ENCODE measurements at regions not wholly inside any gene's neighbourhood (a gene's known extent, or its start where the extent isn't known, plus 50 kb on each side); places are given as distances from the start of the nearest gene placed in this dataset.

DNA sequence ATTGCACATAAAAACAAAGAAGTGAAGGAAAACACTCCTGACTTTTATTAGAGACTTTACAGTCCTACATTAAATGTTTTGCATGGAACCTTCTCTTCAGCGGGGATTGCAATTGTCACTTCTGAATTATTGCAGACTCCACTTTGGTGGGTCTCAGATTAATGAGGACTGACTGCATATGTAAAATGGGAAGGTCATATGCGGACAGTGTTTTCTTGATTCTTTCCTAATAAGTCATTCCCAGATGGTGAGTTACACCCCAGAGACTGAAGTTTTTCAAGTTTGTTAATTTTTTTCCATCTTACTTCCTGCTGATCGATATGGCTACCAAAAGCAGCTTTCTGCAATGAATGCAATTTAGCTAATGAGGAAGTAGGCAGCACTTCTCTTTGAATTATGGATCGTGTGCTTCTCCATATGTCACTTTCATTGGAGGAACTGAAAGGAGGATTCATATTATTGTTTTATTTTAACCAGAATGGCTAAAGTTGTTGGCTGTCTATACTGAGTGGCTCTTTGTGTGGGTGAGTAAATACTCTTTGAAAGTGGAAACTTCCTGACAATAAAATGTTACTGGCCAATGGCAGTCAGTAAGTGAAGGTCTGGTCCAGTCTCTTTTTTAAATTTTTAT lies 119.3 kb upstream of the CLNK start:
- intact Hi-C loops (cut with micrococcal nuclease): no loop called here
- no TSS peak for BruUV-seq (replicated peaks)
- TF ChIP-seq FOXA1 (IDR thresholded peaks at IDR 0.05; ENCODE audit: borderline replicate concordance) (no peak), ZNF436 (CRISPR knock-in tag; IDR thresholded peaks at IDR 0.05) (no peak), ZFX (CRISPR knock-in tag; IDR thresholded peaks at IDR 0.05) (no peak), TOE1 (IDR thresholded peaks at IDR 0.05; ENCODE audit: borderline replicate concordance) (no peak), TOE1 (CRISPR knock-in tag; IDR thresholded peaks at IDR 0.05; ENCODE audit: borderline replicate concordance, low read depth) (no peak), HOXB6 (CRISPR knock-in tag; IDR thresholded peaks at IDR 0.05; ENCODE audit: borderline replicate concordance) (no peak), ZNF586 (CRISPR knock-in tag; conservative IDR thresholded peaks at IDR 0.05) (no peak), YBX1 (IDR thresholded peaks at IDR 0.05) (no peak), STAT5A (IDR thresholded peaks at IDR 0.05; ENCODE audit: borderline replicate concordance, low read length) (no peak), CTBP1 (IDR thresholded peaks at IDR 0.05; ENCODE audit: borderline replicate concordance) (no peak), OTX1 (CRISPR knock-in tag; IDR thresholded peaks at IDR 0.05) (no peak), CUX1 (CRISPR knock-in tag; IDR thresholded peaks at IDR 0.05) (no peak)
- TF ChIP-seq, protein P1, sequence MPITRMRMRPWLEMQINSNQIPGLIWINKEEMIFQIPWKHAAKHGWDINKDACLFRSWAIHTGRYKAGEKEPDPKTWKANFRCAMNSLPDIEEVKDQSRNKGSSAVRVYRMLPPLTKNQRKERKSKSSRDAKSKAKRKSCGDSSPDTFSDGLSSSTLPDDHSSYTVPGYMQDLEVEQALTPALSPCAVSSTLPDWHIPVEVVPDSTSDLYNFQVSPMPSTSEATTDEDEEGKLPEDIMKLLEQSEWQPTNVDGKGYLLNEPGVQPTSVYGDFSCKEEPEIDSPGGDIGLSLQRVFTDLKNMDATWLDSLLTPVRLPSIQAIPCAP (CRISPR knock-in tag; IDR thresholded peaks at IDR 0.05; ENCODE audit: borderline replicate concordance): no peak
- TF ChIP-seq, protein P2, sequence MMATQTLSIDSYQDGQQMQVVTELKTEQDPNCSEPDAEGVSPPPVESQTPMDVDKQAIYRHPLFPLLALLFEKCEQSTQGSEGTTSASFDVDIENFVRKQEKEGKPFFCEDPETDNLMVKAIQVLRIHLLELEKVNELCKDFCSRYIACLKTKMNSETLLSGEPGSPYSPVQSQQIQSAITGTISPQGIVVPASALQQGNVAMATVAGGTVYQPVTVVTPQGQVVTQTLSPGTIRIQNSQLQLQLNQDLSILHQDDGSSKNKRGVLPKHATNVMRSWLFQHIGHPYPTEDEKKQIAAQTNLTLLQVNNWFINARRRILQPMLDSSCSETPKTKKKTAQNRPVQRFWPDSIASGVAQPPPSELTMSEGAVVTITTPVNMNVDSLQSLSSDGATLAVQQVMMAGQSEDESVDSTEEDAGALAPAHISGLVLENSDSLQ (IDR thresholded peaks at IDR 0.05): no peak
- TF ChIP-seq, protein P3, sequence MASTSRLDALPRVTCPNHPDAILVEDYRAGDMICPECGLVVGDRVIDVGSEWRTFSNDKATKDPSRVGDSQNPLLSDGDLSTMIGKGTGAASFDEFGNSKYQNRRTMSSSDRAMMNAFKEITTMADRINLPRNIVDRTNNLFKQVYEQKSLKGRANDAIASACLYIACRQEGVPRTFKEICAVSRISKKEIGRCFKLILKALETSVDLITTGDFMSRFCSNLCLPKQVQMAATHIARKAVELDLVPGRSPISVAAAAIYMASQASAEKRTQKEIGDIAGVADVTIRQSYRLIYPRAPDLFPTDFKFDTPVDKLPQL (IDR thresholded peaks at IDR 0.05; ENCODE audit: extremely low read depth, insufficient read length): no peak

More for the DNA sequence above, 119.3 kb upstream of the CLNK start:
- DNase-seq (ENCODE audit: extremely low read depth in 1 of 4, low spot score in 3 of 4): no peak
- Histone ChIP-seq H3K4me1 (replicated peaks in 1 of 2; ENCODE audit: control insufficient read depth in 2 of 2, insufficient read depth in 2 of 2, low read length in 2 of 2) (no peaks in the 10 kb centered on the region), H3K4me3 (no peak overlapping the region), H3K9me1 (ENCODE audit: control insufficient read depth, insufficient read depth, low read length) (no peaks in the 10 kb centered on the region), H3K9ac (ENCODE audit: insufficient read depth in 1 of 2, low read depth in 2 of 2, low read length in 2 of 2) (no peak overlapping the region), H3K4me2 (ENCODE audit: insufficient read depth, low read length) (no peak overlapping the region), H3K9me3 (replicated peaks; ENCODE audit: control insufficient read depth, insufficient read depth, low read depth, low read length) (peaks cover 3% of the 10 kb centered on the region; the same call in 1 of the 2 replicates), H3K79me2 (ENCODE audit: control insufficient read depth, insufficient read depth, low read length) (no peaks in the 10 kb centered on the region), H3K27me3 (ENCODE audit: control insufficient read depth in 2 of 2, insufficient read depth in 2 of 2, low read length in 2 of 2) (no peaks in the 10 kb centered on the region), H4K20me1 (replicated peaks; ENCODE audit: control insufficient read depth, insufficient read depth, low read length) (no peaks in the 10 kb centered on the region), H3K36me3 (ENCODE audit: control insufficient read depth, insufficient read depth, low read length) (no peaks in the 10 kb centered on the region), H2AFZ (ENCODE audit: low read depth, low read length) (no peak overlapping the region), H3K27ac (ENCODE audit: extremely low read depth, low read depth, low read length) (no peak overlapping the region)
- in situ Hi-C loops (cut with MboI): no loop called here
- ChIA-PET POLR2A (no interaction called here), CTCF (ENCODE audit: low intra/inter-chr PET ratio) (no interaction called here)
- 1% methylated on average over 4 of the region's 4 CpGs for WGBS (ENCODE audit: insufficient coverage, low coverage, missing lambda C conversion rate)
- no peak for ATAC-seq
- FAIRE-seq: no peak
